NCI-H774 (cell line): ENCODE measurements at regions not wholly inside any gene's neighbourhood (a gene's known extent, or its start where the extent isn't known, plus 50 kb on each side); places are given as distances from the start of the nearest gene placed in this dataset.

ENCODE experiments used
- DNase-seq: peaks from one replicate; lab custom pipeline; 2025; lab: John Stamatoyannopoulos, UW

- DNase-seq = no peak
These were observed 1113.3 kb downstream of the TSN start for GRCh38 chr2:122868646-122869275.

GRCh38 chr2:122873951-122874350 lies 1118.5 kb downstream of the TSN start:
- no peak for DNase-seq

GRCh38 chr2:122875091-122875865 lies 1119.8 kb downstream of the TSN start:
- no peak for DNase-seq

GRCh38 chr2:122883849-122884248 lies 1128.4 kb downstream of the TSN start:
- no peak for DNase-seq

GRCh38 chr2:122884889-122885288 lies 1129.4 kb downstream of the TSN start:
- no peak for DNase-seq

- DNase-seq = no peak
These were observed 1130.0 kb downstream of the TSN start for GRCh38 chr2:122885436-122885835.

GRCh38 chr2:122886479-122887145 lies 1131.2 kb downstream of the TSN start:
- no peak for DNase-seq

- DNase-seq = no peak
These were observed 1125.5 kb upstream of the CNTNAP5 start for GRCh38 chr2:122899614-122900013.

- no peak for DNase-seq
These were observed 1119.7 kb upstream of the CNTNAP5 start for GRCh38 chr2:122905431-122905830.

GRCh38 chr2:122908159-122908558 lies 1116.9 kb upstream of the CNTNAP5 start:
- no peak for DNase-seq

GRCh38 chr2:122927197-122927596 lies 1097.9 kb upstream of the CNTNAP5 start:
- DNase-seq = no peak

GRCh38 chr2:122927710-122928557 lies 1097.2 kb upstream of the CNTNAP5 start:
- no peak for DNase-seq

- no peak for DNase-seq
These were observed 1095.7 kb upstream of the CNTNAP5 start for GRCh38 chr2:122929347-122929746.

GRCh38 chr2:122935506-122935905 lies 1089.6 kb upstream of the CNTNAP5 start:
- DNase-seq = no peak

- peak; percentile 10 for DNase-seq
These were observed 1085.3 kb upstream of the CNTNAP5 start for GRCh38 chr2:122939796-122940195.

GRCh38 chr2:122949523-122949922 lies 1075.6 kb upstream of the CNTNAP5 start:
- DNase-seq = no peak

- DNase-seq = no peak
These were observed 1069.3 kb upstream of the CNTNAP5 start for GRCh38 chr2:122955776-122956175.

GRCh38 chr2:122960759-122961641 lies 1064.1 kb upstream of the CNTNAP5 start:
- DNase-seq = peak; percentile 62

- DNase-seq = no peak
These were observed 1058.6 kb upstream of the CNTNAP5 start for GRCh38 chr2:122966461-122966860.

- no peak for DNase-seq
These were observed 1047.5 kb upstream of the CNTNAP5 start for GRCh38 chr2:122977580-122977979.

- DNase-seq = no peak
These were observed 1044.4 kb upstream of the CNTNAP5 start for GRCh38 chr2:122980671-122981070.
